OCI-LY3 (cell line): ENCODE measurements at regions not wholly inside any gene's neighbourhood (a gene's known extent, or its start where the extent isn't known, plus 50 kb on each side); places are given as distances from the start of the nearest gene placed in this dataset.

Experiments
- CTCF ChIP-seq: fragments of 200-600, 300-600 bp; sonication (generic); IDR thresholded peaks from 2 replicates; pipeline ENCODE4 v1.5.1; 2014; ENCODE audit warnings: antibody characterized with exemption, low read length, low read depth
- EZH2phosphoT487 ChIP-seq: fragments of 200-600 bp; shearing (Covaris generic); IDR thresholded peaks from 2 replicates; pipeline ENCODE4 v1.6.1; 2018; ENCODE audit warnings: antibody characterized with exemption, mixed run types, low read depth

GRCh38 chr12:46516238-46516932 lies 143.8 kb upstream of the SLC38A2 start:
- TF ChIP-seq CTCF (no peak), EZH2phosphoT487 (no peak)
